Prostate gland (tissue), 2 donors: ENCODE measurements at regions not wholly inside any gene's neighbourhood (a gene's known extent, or its start where the extent isn't known, plus 50 kb on each side); places are given as distances from the start of the nearest gene placed in this dataset.

Experiments
- DNase-seq: peaks from one replicate; pipeline ENCODE4 v3.0.0-alpha.2; 2019; ENCODE audit warnings: low spot score
- H3K27ac ChIP-seq, 2 donors: fragments of 200-600 bp; sonication (generic); 2 replicates each; pipeline ENCODE4 v1.5.1; 2017 to 2019
- H3K27me3 ChIP-seq: fragments of 200-600 bp; sonication (generic); replicated peaks from 2 replicates; pipeline ENCODE4 v1.5.1; 2019; ENCODE audit not compliant: insufficient read depth
- H3K36me3 ChIP-seq, 2 donors: fragments of 200-600 bp; sonication (generic); 1 replicate in 1 of 2; 2 replicates in 1 of 2; pipeline versions ENCODE4 v1.5.1 to v1.8.1; 2017 to 2019
- H3K4me1 ChIP-seq: fragments of 200-600 bp; sonication (generic); replicated peaks from 2 replicates; pipeline ENCODE4 v1.5.1; 2019
- H3K4me3 ChIP-seq, 2 donors: fragments of 200-600 bp; sonication (generic); 2 replicates each; pipeline ENCODE4 v1.5.1; 2017 to 2019
- H3K9me3 ChIP-seq: fragments of 200-600 bp; sonication (generic); 2 replicates; pipeline ENCODE4 v1.5.1; 2017
- CTCF ChIP-seq, 4 experiments: fragments of 200-600 bp in 2 of 4; fragments of 450-650 bp in 2 of 4; sonication (generic) in 2 of 4; IDR thresholded peaks; 1 replicate in 3 of 4; 2 replicates in 1 of 4; pipeline ENCODE4 v1.5.1; 2016 to 2019; ENCODE audit warnings: antibody characterized with exemption in 4 of 4, mild to moderate bottlenecking in 2 of 4, moderate library complexity in 2 of 4
- POLR2A ChIP-seq: fragments of 450-650 bp; IDR thresholded peaks from one replicate; pipeline ENCODE4 v1.6.1; 2016; ENCODE audit warnings: antibody characterized with exemption, mild to moderate bottlenecking
- POLR2AphosphoS5 ChIP-seq: sonication (generic); formaldehyde crosslinking; IDR thresholded peaks from one replicate; pipeline ENCODE4 v1.6.1; 2017; ENCODE audit warnings: antibody characterized with exemption
- WGBS: methylation state at CpG from one replicate; pipeline ENCODE4 v1.1.5; 2018; 5-methylcytosine and 5-hydroxymethylcytosine counted together
- intact Hi-C: fragments of 100-400 bp; cut with DNase I; formaldehyde crosslinking; loops from one replicate; pipeline ENCODE4 v1.14.2; 2022

- Histone ChIP-seq H3K27ac (no peak overlapping the region), H3K36me3 (no peaks in the 10 kb centered on the region), H3K4me1 (no peaks in the 10 kb centered on the region), H3K27me3 (no peaks in the 10 kb centered on the region), H3K4me3 (no peak overlapping the region), H3K9me3 (no peaks in the 10 kb centered on the region)
- no peak for TF ChIP-seq CTCF (IDR thresholded peaks at IDR 0.05)
- TF ChIP-seq POLR2A: no peak
- no peak for TF ChIP-seq POLR2AphosphoS5
- no peak for DNase-seq
- 53% methylated on average over 8 of the region's 8 CpGs for WGBS
- intact Hi-C loops: no loop called here
Measured at GRCh38 chr18:75581336-75582131, 154.0 kb upstream of the SMIM21 start.

- DNase-seq: no peak
- no peak overlapping the region for H3K4me3 ChIP-seq
- H3K9me3 ChIP-seq: no peaks in the 10 kb centered on the region
- no peak overlapping the region for H3K27ac ChIP-seq
- no peaks in the 10 kb centered on the region for H3K27me3 ChIP-seq
- TF ChIP-seq POLR2A: no peak
- no peak for TF ChIP-seq POLR2AphosphoS5
- no peak for TF ChIP-seq CTCF (IDR thresholded peaks at IDR 0.05)
- intact Hi-C loops: no loop called here
- no peaks in the 10 kb centered on the region for H3K4me1 ChIP-seq
- WGBS: 78% methylated on average over 3 of the region's 3 CpGs
- no peaks in the 10 kb centered on the region for H3K36me3 ChIP-seq
Measured at GRCh38 chr18:75574187-75574586, 146.7 kb upstream of the SMIM21 start.

GRCh38 chr18:75563150-75563549, 135.6 kb upstream of the SMIM21 start:
- TF ChIP-seq POLR2A: no peak
- TF ChIP-seq POLR2AphosphoS5: no peak
- no peak for TF ChIP-seq CTCF (IDR thresholded peaks at IDR 0.05)
- H3K4me3 ChIP-seq: no peak overlapping the region
- no peak overlapping the region for H3K27ac ChIP-seq
- H3K27me3 ChIP-seq: no peaks in the 10 kb centered on the region
- WGBS: 69% methylated on average over 5 of the region's 5 CpGs
- H3K4me1 ChIP-seq: no peaks in the 10 kb centered on the region
- H3K36me3 ChIP-seq: no peaks in the 10 kb centered on the region
- no peak for DNase-seq
- intact Hi-C loops: no loop called here
- no peaks in the 10 kb centered on the region for H3K9me3 ChIP-seq

GRCh38 chr18:75562216-75562615, 134.7 kb upstream of the SMIM21 start:
- Histone ChIP-seq H3K4me1 (no peaks in the 10 kb centered on the region), H3K27ac (no peak overlapping the region), H3K36me3 (no peaks in the 10 kb centered on the region), H3K27me3 (no peaks in the 10 kb centered on the region), H3K4me3 (no peak overlapping the region), H3K9me3 (no peaks in the 10 kb centered on the region)
- TF ChIP-seq POLR2AphosphoS5 (no peak), POLR2A (no peak), CTCF (IDR thresholded peaks at IDR 0.05) (no peak)
- intact Hi-C loops: no loop called here
- no peak for DNase-seq
- 63% methylated on average over 5 of the region's 5 CpGs for WGBS

GRCh38 chr18:75558790-75559189, 131.3 kb upstream of the SMIM21 start:
- intact Hi-C loops: no loop called here
- WGBS: 65% methylated on average over 1 of the region's 1 CpG
- no peaks in the 10 kb centered on the region for H3K4me1 ChIP-seq
- H3K4me3 ChIP-seq: no peak overlapping the region
- H3K9me3 ChIP-seq: no peaks in the 10 kb centered on the region
- H3K27ac ChIP-seq: no peak overlapping the region
- H3K27me3 ChIP-seq: no peaks in the 10 kb centered on the region
- H3K36me3 ChIP-seq: no peaks in the 10 kb centered on the region
- TF ChIP-seq POLR2AphosphoS5 (no peak), POLR2A (no peak), CTCF (IDR thresholded peaks at IDR 0.05) (no peak)
- no peak for DNase-seq
